ENCODE measurements at regions not wholly inside any gene's neighbourhood (a gene's known extent, or its start where the extent isn't known, plus 50 kb on each side); places are given as distances from the start of the nearest gene placed in this dataset.

GRCh38 chr9:108291586-108291932 is 564.2 kb downstream of the ACTL7B start:
- TF ChIP-seq EZH2 (IDR thresholded peaks at IDR 0.05; ENCODE audit: borderline replicate concordance, low read length) (no peak), CTCF (IDR thresholded peaks at IDR 0.05; ENCODE audit: low read length) (no peak)
- Histone ChIP-seq H3K79me2 (ENCODE audit: insufficient read depth, low read length) (no peaks in the 10 kb centered on the region), H3F3A (ENCODE audit: insufficient read depth, low read length) (no peaks in the 10 kb centered on the region), H3K9ac (ENCODE audit: low read length) (no peak overlapping the region), H3K4me2 (ENCODE audit: low read length) (no peak overlapping the region), H3K36me3 (ENCODE audit: insufficient read depth, low read length) (no peaks in the 10 kb centered on the region), H3K4me1 (ENCODE audit: insufficient read depth, low read length, severe bottlenecking) (no peaks in the 10 kb centered on the region), H3K9me2 (ENCODE audit: low read depth, low read length) (no peaks in the 10 kb centered on the region), H3K4me3 (ENCODE audit: low read depth, low read length, poor library complexity, severe bottlenecking) (no peak overlapping the region), H3K27ac (ENCODE audit: low read depth, low read length, poor library complexity, severe bottlenecking) (no peak overlapping the region), H3K9me3 (ENCODE audit: low read length) (no peaks in the 10 kb centered on the region), H3K27me3 (ENCODE audit: insufficient read depth, low read length) (no peaks in the 10 kb centered on the region), H2AFZ (ENCODE audit: low read length) (no peak overlapping the region), H4K20me1 (ENCODE audit: insufficient read depth, low read length) (no peaks in the 10 kb centered on the region)

GRCh38 chr9:108290839-108291585 is 564.8 kb downstream of the ACTL7B start:
- no peaks in the 10 kb centered on the region for H3F3A ChIP-seq (ENCODE audit: insufficient read depth, low read length)
- no peak overlapping the region for H3K27ac ChIP-seq (ENCODE audit: low read depth, low read length, poor library complexity, severe bottlenecking)
- TF ChIP-seq CTCF (IDR thresholded peaks at IDR 0.05; ENCODE audit: low read length) (no peak), EZH2 (IDR thresholded peaks at IDR 0.05; ENCODE audit: borderline replicate concordance, low read length) (no peak)
- H4K20me1 ChIP-seq (ENCODE audit: insufficient read depth, low read length): no peaks in the 10 kb centered on the region
- no peaks in the 10 kb centered on the region for H3K36me3 ChIP-seq (ENCODE audit: insufficient read depth, low read length)
- no peaks in the 10 kb centered on the region for H3K9me2 ChIP-seq (ENCODE audit: low read depth, low read length)
- H3K27me3 ChIP-seq (ENCODE audit: insufficient read depth, low read length): no peaks in the 10 kb centered on the region
- H3K9me3 ChIP-seq (ENCODE audit: low read length): no peaks in the 10 kb centered on the region
- no peak overlapping the region for H3K9ac ChIP-seq (ENCODE audit: low read length)
- H3K4me1 ChIP-seq (ENCODE audit: insufficient read depth, low read length, severe bottlenecking): no peaks in the 10 kb centered on the region
- H3K79me2 ChIP-seq (ENCODE audit: insufficient read depth, low read length): no peaks in the 10 kb centered on the region
- no peak overlapping the region for H3K4me2 ChIP-seq (ENCODE audit: low read length)
- H2AFZ ChIP-seq (ENCODE audit: low read length): no peak overlapping the region
- no peak overlapping the region for H3K4me3 ChIP-seq (ENCODE audit: low read depth, low read length, poor library complexity, severe bottlenecking)

- Histone ChIP-seq H3K4me2 (ENCODE audit: low read length) (no peak overlapping the region), H3K9me3 (ENCODE audit: low read length) (no peaks in the 10 kb centered on the region), H3K9me2 (ENCODE audit: low read depth, low read length) (no peaks in the 10 kb centered on the region), H4K20me1 (ENCODE audit: insufficient read depth, low read length) (no peaks in the 10 kb centered on the region), H3K4me3 (ENCODE audit: low read depth, low read length, poor library complexity, severe bottlenecking) (no peak overlapping the region), H3K9ac (ENCODE audit: low read length) (no peak overlapping the region), H3K4me1 (ENCODE audit: insufficient read depth, low read length, severe bottlenecking) (no peaks in the 10 kb centered on the region), H2AFZ (ENCODE audit: low read length) (no peak overlapping the region), H3K27ac (ENCODE audit: low read depth, low read length, poor library complexity, severe bottlenecking) (no peak overlapping the region), H3K79me2 (ENCODE audit: insufficient read depth, low read length) (no peaks in the 10 kb centered on the region), H3F3A (ENCODE audit: insufficient read depth, low read length) (no peaks in the 10 kb centered on the region), H3K27me3 (ENCODE audit: insufficient read depth, low read length) (no peaks in the 10 kb centered on the region), H3K36me3 (ENCODE audit: insufficient read depth, low read length) (no peaks in the 10 kb centered on the region)
- TF ChIP-seq EZH2 (IDR thresholded peaks at IDR 0.05; ENCODE audit: borderline replicate concordance, low read length) (no peak), CTCF (IDR thresholded peaks at IDR 0.05; ENCODE audit: low read length) (no peak)
These were observed 569.1 kb downstream of the ACTL7B start for GRCh38 chr9:108286638-108287206.

Measured in OCI-LY1 (cell line).